ENCODE measurements at regions not wholly inside any gene's neighbourhood (a gene's known extent, or its start where the extent isn't known, plus 50 kb on each side); places are given as distances from the start of the nearest gene placed in this dataset.

DNA sequence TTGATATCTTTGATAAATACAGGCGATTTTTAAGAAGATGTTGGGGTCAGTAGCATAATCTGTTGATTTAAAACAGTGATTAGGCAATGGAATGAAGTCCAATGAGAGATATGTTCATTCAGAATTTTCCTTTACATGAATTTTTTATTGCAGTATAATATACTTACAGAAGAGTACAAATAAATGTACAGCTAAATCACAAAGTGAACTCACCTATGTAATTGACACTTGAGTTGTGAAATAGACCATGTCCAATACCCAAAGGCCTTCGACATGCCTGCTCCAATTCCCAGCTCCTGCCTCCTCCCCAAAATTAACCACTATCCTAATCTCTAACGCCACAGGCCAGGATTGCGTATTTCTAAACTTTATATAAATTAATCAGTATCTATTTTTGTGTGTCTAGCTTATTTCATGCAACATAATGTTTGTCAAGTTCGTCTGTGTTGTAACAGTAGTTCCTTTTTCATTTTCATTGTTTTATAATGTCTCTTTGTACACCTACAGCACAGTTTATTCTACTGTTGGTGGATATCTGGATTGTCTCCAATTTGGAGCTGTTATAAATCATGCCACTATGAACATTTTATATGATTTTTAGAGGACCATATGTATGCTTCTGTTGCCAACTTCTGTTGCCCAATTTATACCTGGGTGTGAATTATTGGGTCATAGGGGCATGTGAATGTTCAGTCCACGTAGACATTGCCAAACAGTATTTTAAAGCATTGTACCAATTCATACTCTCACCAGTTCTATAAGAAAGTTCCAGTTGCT lies 208.3 kb downstream of the TLE1 start:
- no peak for DNase-seq (ENCODE audit: low read depth)

DNA sequence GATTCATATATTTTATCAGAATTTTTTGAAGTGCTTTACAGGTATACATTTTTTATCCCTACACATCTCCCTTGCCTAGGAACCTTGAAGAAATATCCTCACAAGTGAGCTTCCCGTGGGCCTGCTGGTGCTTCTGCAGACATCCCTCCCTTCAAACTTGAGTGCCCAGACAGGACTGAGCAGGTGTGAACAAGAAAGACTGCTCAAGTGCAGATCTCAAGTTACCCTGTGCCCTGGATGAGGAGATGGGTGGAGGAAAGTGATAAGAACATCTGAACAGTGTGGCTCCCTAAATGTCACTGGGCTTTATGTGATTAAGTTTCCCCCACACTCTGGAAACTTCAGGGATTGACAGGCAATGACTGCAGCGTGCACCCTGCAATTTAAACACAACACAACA lies 209.8 kb downstream of the TLE1 start:
- no peak for DNase-seq (ENCODE audit: low read depth)

DNA sequence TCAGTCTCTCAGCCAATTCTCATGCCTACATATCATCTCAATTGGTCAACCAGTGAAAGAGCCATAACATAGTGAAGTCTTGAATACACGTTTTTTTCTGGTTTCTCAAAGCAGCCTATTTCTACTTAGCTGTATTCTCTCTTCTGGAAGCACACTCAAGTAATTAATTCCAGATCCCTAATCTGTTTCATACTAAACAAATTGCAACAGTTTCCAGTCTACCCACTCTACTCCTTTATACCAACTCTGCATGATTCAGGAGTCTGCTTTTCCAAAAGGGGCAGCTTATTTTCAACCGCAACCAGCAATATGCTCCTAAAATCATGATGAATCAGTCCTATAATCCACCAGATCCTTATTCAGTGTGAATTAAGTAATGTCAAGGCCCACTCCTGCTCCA lies 211.7 kb downstream of the TLE1 start:
- DNase-seq (ENCODE audit: low read depth): no peak

DNA sequence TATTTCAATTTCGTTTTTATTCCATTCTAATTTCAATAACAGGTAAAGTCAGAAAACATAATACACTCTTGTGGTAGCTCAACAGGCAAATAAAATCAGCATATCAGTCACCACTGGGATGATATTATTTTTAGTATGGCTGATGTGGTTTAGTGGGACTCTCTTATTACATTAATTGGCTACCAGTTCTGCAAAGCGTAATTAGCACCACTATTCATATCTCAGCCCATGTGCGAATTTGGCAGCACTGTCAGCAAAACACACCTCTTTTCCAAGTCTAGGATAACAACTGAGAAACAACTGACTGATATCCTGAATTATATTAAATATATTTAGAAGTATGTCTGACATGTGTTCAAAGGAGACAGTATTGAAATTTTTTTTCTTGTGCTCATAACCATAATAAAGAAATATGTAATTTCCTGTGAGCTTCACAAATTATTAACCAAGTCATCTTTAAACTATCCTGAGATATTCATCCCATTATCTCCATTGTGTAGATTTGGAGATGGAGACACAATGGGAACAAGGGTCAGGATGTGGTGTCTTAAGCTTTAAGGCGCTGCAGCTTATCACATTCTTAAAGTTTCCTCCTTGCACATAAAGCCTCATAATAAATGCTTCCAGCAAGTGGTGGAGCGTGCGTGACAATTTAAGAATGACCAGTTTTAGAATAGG lies 212.4 kb downstream of the TLE1 start:
- no peak for DNase-seq (ENCODE audit: low read depth)

DNA sequence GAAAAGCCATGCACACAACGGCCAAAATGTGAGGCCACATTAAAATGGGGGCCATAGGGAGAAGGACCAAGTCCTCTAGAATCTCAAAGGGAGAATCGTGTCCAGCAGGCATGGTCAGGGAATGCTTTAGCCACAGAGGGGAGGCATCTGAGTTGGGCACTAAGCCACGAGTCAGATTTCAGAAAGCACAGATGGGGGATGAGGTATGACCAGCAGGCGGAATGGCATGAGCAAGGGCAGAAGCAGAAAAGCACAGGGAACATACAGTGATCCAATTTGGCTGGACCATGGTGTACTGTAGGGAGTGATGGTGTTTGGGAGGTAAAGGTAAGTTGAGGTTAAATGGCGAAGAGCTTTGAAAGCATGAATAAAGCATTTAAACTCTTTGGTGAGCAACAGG lies 214.6 kb downstream of the TLE1 start:
- DNase-seq (ENCODE audit: low read depth): no peak

DNA sequence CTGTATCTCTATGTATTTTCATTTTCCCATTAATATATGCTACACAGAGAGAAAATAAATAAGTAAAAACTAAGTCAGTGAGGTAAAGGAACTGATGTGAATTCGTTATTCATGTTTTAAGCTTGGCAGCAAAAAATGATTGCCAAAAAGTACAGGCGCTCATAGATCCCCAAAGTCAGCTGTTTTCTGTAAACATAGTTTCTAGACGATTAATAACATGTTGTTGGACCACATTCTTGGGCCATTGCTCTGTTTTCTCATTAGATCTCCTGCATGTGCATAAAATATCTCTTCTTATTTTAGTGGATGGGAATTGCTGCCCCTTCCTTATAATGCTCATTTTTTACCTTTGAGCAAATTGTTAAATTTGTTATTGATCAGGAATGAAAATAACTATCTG lies 215.2 kb downstream of the TLE1 start:
- no peak for DNase-seq (ENCODE audit: low read depth)

DNA sequence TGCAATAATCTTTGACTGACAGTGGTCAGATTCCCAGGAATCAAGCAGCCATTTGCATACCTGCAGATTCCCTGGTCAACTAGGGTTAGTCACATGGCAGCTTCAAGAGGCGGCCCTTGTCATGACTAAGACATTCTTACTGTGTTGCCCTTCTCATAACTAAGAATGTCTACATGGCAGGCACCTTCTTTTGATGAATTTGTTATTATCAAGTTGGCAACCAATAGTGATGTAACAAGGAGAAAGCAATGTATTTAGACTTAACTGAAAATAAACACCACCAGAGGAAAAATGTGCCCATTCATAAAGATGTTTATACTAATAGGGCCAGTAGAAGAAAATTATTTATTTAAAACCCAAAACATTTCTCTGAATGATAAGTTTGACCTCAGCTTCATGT lies 215.6 kb downstream of the TLE1 start:
- DNase-seq (ENCODE audit: low read depth): peak; percentile 26

DNA sequence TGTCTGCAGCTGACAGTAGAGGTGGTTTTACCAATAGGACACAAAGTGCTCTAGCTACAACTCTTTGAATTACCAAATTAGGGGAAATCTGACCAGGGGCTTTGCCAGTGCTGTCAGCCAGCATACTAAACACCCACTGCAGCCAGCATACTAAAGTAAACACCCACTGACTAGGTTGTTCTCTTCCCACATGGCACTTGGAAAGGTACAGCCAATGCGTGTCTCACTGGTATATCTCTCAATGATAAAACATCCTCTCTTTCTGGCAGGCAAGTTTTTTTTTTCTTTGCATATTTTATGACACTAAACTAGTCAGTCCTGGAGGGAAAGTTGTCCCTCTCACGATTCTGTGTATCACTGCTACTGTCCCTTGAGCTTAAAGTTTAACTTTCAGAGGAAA lies 216.1 kb downstream of the TLE1 start:
- no peak for DNase-seq (ENCODE audit: low read depth)

DNA sequence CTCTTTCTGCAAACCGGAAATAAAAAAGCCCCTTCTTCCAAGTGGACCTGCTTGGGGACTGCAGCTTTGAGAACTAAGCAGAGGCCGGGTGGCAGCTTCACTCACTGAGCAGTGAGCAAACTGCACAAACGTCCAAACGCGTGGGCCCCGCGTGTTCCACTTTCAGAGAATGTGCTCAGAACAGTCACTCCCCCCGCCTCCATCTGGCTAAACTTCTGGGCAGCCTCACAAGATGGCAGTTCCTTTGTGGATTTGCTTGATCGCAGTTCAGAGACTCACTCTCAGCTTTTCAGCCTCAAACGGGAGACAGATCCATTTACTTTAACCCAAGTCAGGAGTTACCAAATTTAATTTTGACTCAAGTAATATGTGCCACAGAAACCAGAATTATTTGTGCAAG lies 216.6 kb downstream of the TLE1 start:
- no peak for DNase-seq (ENCODE audit: low read depth)

DNA sequence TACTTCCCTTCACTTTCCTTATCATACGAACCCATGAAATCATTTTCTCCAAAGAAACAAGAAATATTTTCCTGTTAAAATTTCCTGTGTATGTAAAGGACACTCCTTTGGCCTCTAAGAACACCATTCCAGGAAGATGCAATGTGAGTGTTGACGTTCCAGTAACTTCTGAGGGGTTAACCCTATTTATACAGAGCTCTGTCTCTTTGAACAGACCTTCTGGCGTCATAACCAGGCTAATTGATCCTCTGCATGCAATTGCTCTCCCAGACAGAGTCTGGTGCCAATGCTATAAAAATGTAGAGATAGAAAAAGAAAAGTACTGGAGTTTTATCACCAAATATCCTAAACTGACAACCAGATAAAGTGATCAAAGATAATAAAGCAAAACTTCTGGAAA lies 218.5 kb downstream of the TLE1 start:
- DNase-seq (ENCODE audit: low read depth): no peak

DNA sequence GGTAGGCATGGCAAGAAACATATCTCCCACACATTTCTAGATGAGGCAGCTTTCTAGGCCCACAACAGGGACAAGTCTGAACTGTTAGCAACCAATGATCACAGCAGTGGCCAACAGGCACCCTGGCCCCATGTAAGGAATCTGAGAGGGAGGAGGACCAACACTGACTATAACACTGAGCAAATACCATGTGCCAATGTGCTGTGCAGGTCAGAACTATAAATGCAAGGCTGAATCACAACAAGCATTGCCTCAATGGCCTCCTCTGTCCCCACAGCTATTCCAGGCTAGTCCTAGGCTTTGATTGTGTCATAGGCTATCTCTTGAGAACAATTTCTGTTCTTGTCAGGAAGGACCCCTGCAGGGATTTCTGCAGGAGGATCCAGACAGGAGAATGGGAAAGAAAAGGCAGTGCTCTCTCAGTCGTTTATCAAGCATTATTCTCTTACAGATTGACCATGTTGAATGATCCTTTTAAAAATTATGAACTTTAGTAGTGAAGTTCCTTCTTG lies 221.2 kb downstream of the TLE1 start:
- DNase-seq (ENCODE audit: low read depth): no peak

DNA sequence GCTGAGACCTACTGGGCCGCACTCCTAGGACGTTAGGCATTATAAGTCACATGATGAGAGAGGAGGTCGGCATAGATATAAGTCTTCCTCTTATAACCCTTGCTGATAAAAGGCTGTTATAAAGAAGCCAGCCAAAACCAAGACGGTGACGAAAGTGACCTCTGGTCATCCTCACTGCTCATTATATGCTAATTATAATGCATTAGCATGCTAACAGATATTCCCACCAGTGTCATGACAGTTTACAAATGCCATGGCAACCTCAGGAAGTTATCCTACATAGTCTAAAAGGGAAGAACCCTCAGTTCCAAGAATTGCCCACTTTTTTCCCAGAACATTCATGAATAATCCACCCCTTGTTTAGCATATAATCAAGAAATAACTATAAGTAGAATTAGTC lies 222.4 kb downstream of the TLE1 start:
- DNase-seq (ENCODE audit: low read depth): no peak

DNA sequence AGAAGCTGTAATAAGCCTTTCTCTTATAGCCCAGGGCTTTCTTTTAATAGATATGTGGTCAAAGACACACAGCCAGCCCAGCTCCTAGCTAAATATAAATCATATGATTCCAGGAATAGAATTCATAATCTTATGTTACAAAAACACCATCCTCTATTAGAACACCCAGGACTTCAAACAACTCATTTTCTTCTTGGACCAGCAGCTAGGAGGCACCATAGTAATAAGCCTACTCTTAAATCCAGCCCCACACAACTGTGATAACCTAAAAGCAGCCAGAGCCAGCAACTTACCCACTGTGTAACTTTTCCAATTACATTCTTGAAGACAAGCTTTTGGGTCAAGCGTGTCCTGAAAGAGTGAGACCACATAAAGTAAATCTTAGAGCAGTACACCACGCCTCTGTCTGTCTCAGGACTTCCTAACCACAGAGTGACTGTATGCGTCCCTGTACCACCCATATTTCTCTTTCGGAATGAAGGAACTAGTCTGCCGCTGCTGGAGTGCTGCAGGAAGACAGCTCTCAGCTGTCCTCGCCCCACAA lies 223.8 kb downstream of the TLE1 start:
- peak; percentile 58 for DNase-seq (ENCODE audit: low read depth)

DNA sequence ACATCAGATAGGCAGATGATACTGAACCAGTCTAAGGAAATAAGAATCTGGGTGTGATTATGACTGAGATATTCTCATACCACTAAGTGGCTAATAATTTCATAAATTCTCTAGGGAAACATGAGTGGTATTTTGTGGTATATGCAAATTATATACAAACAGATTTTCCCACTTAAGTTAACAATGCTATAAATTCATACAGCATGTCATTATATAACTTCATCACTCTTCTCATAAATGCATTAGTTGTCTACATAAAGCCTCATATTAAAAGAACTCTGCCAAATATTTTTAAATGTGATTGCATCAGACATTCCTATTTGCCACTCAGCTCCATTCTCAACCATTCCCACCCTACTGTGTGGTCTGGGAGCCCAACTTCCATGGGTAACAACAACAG lies 226.5 kb downstream of the TLE1 start:
- DNase-seq (ENCODE audit: low read depth): peak; percentile 33

DNA sequence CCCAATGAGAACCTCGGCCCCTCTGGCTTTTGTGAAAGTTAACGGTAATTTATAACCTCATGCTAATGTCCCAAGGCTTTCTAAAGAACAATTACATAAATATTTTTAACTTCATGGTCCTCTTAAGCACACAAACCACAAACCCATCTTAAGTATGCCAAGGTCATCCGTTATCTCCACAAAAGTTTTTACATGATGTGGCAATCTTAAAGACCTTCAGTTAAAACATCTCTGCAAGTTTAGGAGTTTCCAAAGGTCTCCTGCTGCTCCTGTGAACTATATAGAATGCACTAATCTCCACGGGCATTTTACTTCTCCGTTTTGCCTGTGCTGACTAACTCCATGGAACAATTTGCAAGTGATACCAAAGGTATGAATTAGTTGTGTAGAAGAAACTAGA lies 228.2 kb downstream of the TLE1 start:
- peak; percentile 95 for DNase-seq (ENCODE audit: low read depth)

DNA sequence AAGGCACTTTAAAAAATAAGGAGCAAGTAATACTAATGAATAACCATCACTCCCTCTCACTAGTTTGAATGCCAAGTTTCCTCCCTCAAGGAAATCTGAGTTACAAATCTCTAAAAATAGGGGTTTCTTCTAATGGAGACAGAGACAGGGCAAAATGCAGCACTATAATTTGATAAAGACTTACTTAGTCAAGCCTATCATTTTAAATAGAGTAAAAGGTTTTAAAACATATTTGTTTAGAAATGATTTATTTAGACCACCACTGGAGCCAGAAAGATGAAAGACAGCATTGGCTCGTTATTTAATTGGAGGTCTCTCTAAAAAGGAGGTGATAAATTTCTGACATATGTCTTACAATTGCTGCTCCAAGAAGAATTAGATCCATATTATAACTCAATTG lies 228.7 kb downstream of the TLE1 start:
- DNase-seq (ENCODE audit: low read depth): peak; percentile 28

DNA sequence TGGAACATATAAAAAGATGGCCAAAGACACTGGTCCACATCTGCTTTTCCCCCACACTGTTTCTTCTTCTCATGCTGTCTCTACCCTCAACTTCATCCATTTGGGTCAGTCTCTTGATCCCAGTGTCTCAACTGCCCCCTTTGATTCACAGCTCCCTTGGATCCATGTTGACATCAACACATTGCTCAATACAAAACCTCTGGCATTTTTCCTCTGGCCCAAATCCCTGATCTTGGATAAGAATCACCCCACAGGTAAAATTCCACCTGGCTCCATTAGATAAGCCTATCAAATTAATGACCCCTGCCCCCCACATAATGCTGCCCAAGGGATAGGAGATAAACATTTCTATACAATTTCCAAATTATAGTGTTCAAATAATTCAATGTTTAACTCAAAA lies 229.8 kb downstream of the TLE1 start:
- DNase-seq (ENCODE audit: low read depth): peak; percentile 30

DNA sequence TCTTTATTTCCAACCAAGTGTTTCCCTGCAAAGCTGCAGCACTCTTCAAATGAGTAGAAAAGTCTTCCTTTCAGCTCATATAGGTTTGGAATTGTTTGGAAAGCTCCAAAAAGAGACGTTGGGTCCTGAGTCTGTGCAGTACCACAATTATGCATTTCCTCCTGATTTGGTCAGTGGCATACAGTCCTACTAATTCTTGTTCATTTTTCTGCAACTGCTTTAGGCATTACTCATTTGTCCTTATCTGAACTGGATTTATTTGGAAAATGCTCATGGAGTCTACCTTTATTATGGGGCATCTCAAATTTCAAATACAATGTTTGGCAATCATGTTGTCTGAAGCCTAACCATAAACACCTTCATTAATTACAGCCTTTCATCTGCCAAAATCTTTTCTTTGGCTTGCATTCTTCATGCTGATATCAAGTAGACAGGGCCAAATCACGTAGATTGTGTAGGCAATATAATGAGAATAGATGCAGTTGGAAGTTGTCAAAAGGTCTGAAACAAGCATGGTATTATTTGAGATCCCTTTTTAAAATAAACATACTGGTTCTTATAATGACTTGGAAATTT lies 232.8 kb downstream of the TLE1 start:
- DNase-seq (ENCODE audit: low read depth): peak; percentile 79

DNA sequence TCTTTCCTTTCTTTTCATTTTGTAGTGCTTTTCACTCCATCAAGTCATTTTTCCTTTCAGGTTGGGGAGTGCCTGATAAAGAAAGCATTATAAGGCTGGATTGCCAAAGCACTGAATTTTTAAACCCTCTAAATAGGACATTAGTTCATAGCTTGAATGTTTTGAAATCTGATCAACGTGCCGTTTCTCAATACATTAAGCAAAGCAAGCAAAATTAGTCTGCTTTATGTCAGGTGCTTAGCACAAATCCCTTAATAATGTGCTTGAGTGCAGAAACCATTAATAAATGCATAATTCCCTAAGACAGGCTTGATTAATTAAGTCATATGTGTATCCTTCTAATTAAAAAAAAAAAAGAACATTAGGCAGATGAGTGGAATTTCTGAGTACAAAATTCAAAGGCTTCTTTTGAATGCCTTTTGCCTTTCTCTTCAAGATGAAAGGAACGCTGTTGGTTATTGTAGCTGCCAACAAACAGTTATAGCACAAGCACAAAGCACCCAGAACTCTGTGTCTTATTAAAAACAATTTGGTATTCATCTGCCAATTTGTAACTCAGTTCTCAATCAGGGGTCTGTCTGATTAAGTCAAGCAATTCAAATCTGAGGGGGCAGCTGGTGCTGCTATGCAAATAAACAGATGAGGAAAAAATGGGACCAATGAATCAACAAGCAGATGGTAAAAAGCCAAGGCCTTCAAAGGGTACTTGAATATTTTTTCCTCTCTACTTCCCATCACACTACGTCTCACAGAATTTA lies 233.7 kb downstream of the TLE1 start:
- peak; percentile 61 for DNase-seq (ENCODE audit: low read depth)

DNA sequence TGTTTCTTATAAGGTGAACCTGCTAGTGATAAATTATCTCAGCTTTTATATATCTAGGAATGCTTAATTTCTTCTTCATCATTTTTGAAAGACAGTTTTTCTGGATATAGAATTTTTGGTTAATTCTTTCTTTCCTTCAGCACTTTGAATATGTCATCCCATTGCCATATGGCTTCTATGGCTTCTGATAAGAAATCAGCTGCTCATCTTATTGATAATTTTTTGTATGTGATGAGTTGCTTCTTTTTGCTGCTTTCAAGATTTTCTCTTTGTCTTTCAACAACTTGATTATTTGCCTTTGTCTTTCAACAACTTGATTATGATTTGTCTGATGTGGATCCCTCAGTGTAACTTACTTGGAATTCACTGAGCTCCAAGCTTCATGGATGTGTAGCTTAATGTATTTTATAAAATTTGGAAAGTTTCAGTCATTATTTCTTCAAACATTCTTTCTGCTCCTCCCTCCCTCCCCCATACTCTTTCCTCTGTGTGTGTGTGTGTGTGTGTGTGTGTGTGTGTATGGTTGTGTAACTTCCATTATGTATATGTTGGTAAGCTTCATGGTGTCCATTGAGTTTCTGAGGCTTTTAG lies 243.9 kb downstream of the TLE1 start:
- DNase-seq (ENCODE audit: low read depth): peak; percentile 19

DNA sequence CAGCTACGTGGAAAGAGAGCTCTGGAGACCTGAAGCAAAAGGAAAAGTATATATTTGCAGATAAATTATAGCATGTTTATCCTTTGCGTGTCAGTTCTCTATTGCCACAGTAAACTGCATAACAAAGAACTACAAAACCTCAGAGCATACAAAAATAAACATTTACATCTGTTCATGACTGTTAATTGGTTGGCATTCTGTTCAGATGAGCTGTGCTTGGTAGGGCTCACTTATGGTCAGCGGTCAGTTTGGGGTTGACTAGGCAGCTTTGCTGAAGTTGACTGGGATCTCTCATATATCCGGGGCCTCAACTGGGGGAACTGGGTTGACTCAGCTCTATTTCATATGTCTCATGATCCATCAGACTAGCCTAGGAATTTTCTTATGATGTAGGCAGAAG lies 257.7 kb downstream of the TLE1 start:
- peak; percentile 98 for DNase-seq (ENCODE audit: low read depth)

DNA sequence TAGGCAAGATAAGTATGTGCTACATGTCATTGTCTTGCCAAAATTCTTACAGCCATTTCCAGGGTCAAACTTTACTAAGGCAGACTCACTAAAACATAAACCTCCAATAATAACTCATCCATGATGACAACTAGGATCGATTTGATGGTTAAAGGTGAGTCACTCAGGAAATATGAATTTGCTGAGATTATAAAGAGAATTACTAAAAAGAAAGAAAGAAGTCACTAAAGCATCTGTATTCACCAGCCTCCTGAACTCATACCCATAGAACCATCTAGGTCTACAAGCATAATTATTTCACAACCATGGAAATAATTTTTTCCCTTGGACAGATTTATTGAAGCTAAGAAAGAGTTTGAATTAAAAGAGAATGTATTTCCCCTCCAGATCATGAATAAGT lies 258.6 kb downstream of the TLE1 start:
- DNase-seq (ENCODE audit: low read depth): peak; percentile 55
